ENCODE measurements at regions not wholly inside any gene's neighbourhood (a gene's known extent, or its start where the extent isn't known, plus 50 kb on each side); places are given as distances from the start of the nearest gene placed in this dataset.

- no peak for DNase-seq (ENCODE audit: low spot score)
Observed at GRCh38 chr6:22670605-22671004, 101.2 kb downstream of the HDGFL1 start.

GRCh38 chr6:22673474-22673873 lies 104.1 kb downstream of the HDGFL1 start:
- DNase-seq (ENCODE audit: low spot score): no peak

- no peak for DNase-seq (ENCODE audit: low spot score)
Observed at GRCh38 chr6:22680950-22681349, 111.6 kb downstream of the HDGFL1 start.

GRCh38 chr6:22681761-22682160 lies 112.4 kb downstream of the HDGFL1 start:
- DNase-seq (ENCODE audit: low spot score): no peak

GRCh38 chr6:22682979-22683378 lies 113.6 kb downstream of the HDGFL1 start:
- DNase-seq (ENCODE audit: low spot score): no peak

GRCh38 chr6:22690446-22690845 lies 121.1 kb downstream of the HDGFL1 start:
- no peak for DNase-seq (ENCODE audit: low spot score)

GRCh38 chr6:22694092-22694724 lies 124.8 kb downstream of the HDGFL1 start:
- no peak for DNase-seq (ENCODE audit: low spot score)

GRCh38 chr6:22696481-22696880 lies 127.1 kb downstream of the HDGFL1 start:
- DNase-seq (ENCODE audit: low spot score): no peak

- no peak for DNase-seq (ENCODE audit: low spot score)
Observed at GRCh38 chr6:22697306-22697705, 127.9 kb downstream of the HDGFL1 start.

GRCh38 chr6:22699151-22699550 lies 129.8 kb downstream of the HDGFL1 start:
- DNase-seq (ENCODE audit: low spot score): no peak

- DNase-seq (ENCODE audit: low spot score): no peak
Observed at GRCh38 chr6:22706651-22707050, 137.3 kb downstream of the HDGFL1 start.

GRCh38 chr6:22708469-22708868 lies 139.1 kb downstream of the HDGFL1 start:
- DNase-seq (ENCODE audit: low spot score): no peak

- DNase-seq (ENCODE audit: low spot score): no peak
Observed at GRCh38 chr6:22709803-22710202, 140.4 kb downstream of the HDGFL1 start.

GRCh38 chr6:22716721-22717120 lies 147.4 kb downstream of the HDGFL1 start:
- DNase-seq (ENCODE audit: low spot score): peak; percentile 18

- no peak for DNase-seq (ENCODE audit: low spot score)
Observed at GRCh38 chr6:22717915-22718314, 148.5 kb downstream of the HDGFL1 start.

- no peak for DNase-seq (ENCODE audit: low spot score)
Observed at GRCh38 chr6:22722913-22723312, 153.5 kb downstream of the HDGFL1 start.

GRCh38 chr6:22726966-22727365 lies 157.6 kb downstream of the HDGFL1 start:
- DNase-seq (ENCODE audit: low spot score): no peak

GRCh38 chr6:22727710-22728109 lies 158.3 kb downstream of the HDGFL1 start:
- no peak for DNase-seq (ENCODE audit: low spot score)

- DNase-seq (ENCODE audit: low spot score): no peak
Observed at GRCh38 chr6:22732176-22732970, 163.0 kb downstream of the HDGFL1 start.

- DNase-seq (ENCODE audit: low spot score): no peak
Observed at GRCh38 chr6:22736740-22737139, 167.4 kb downstream of the HDGFL1 start.

GRCh38 chr6:22737331-22737730 lies 168.0 kb downstream of the HDGFL1 start:
- peak; percentile 10 for DNase-seq (ENCODE audit: low spot score)

- no peak for DNase-seq (ENCODE audit: low spot score)
Observed at GRCh38 chr6:22738194-22738593, 168.8 kb downstream of the HDGFL1 start.

GRCh38 chr6:22747571-22747970 lies 178.2 kb downstream of the HDGFL1 start:
- DNase-seq (ENCODE audit: low spot score): no peak

- no peak for DNase-seq (ENCODE audit: low spot score)
Observed at GRCh38 chr6:22748681-22749080, 179.3 kb downstream of the HDGFL1 start.
